ENCODE measurements at regions not wholly inside any gene's neighbourhood (a gene's known extent, or its start where the extent isn't known, plus 50 kb on each side); places are given as distances from the start of the nearest gene placed in this dataset.

DNA sequence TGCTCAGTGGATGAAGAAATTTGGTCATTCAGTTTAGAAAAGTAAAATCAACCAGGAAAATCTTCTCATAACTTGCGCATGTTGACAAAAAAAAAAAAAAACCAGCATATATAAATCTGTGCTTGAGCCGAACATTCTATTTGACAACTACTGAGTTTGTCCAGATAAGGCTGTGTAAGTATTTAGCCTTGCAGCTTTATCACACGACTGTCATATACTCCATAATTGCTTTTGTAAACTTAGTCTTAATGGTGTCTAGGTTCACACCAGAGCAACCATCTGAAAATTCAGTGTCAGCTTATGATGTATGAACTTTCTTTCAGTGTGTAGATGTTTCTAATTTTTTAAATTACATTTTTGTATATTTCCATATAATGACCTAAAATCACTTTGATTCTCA, 1173.8 kb upstream of the TMPRSS15 start:
- no peak for DNase-seq
- no peak overlapping the region for H3K27ac ChIP-seq (ENCODE audit: low read length)
- ATAC-seq (ENCODE audit: insufficient read depth, low read depth), result no peak

GRCh38 chr21:19590044-19590443, 1186.5 kb upstream of the TMPRSS15 start:
- DNase-seq (no peak), ATAC-seq (ENCODE audit: insufficient read depth, low read depth) (no peak)
- Histone ChIP-seq H3K27me3 (ENCODE audit: insufficient read depth, low read length, poor library complexity) (no peaks in the 10 kb centered on the region), H3K4me1 (ENCODE audit: insufficient read depth, low read length) (no peaks in the 10 kb centered on the region), H2AFZ (ENCODE audit: low read depth, low read length) (no peak overlapping the region), H3K36me3 (ENCODE audit: insufficient read depth, low read length) (no peaks in the 10 kb centered on the region), H3K79me2 (ENCODE audit: insufficient read depth, low read length) (no peaks in the 10 kb centered on the region), H3K4me3 (ENCODE audit: low read depth in 1 of 2, low read length in 2 of 2) (no peak overlapping the region), H3K9me3 (ENCODE audit: insufficient read depth, low read length, severe bottlenecking) (no peaks in the 10 kb centered on the region), H4K20me1 (ENCODE audit: insufficient read depth, low read length) (no peaks in the 10 kb centered on the region), H3K4me2 (ENCODE audit: insufficient read depth, low read length) (no peak overlapping the region), H3K27ac (ENCODE audit: low read length) (no peak overlapping the region), H3K9ac (ENCODE audit: low read depth, low read length) (no peak overlapping the region)
- TF ChIP-seq, protein P1, sequence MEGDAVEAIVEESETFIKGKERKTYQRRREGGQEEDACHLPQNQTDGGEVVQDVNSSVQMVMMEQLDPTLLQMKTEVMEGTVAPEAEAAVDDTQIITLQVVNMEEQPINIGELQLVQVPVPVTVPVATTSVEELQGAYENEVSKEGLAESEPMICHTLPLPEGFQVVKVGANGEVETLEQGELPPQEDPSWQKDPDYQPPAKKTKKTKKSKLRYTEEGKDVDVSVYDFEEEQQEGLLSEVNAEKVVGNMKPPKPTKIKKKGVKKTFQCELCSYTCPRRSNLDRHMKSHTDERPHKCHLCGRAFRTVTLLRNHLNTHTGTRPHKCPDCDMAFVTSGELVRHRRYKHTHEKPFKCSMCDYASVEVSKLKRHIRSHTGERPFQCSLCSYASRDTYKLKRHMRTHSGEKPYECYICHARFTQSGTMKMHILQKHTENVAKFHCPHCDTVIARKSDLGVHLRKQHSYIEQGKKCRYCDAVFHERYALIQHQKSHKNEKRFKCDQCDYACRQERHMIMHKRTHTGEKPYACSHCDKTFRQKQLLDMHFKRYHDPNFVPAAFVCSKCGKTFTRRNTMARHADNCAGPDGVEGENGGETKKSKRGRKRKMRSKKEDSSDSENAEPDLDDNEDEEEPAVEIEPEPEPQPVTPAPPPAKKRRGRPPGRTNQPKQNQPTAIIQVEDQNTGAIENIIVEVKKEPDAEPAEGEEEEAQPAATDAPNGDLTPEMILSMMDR (IDR thresholded peaks at IDR 0.05; ENCODE audit: borderline replicate concordance, extremely low read depth, low read length, poor library complexity, severe bottlenecking), result no peak
- no peak for TF ChIP-seq EZH2 (IDR thresholded peaks at IDR 0.05; ENCODE audit: borderline replicate concordance, low read depth, low read length, severe bottlenecking)

More for the DNA sequence above, 1173.8 kb upstream of the TMPRSS15 start:
- Histone ChIP-seq H3K36me3 (ENCODE audit: insufficient read depth, low read length) (no peaks in the 10 kb centered on the region), H3K9ac (ENCODE audit: low read depth, low read length) (no peak overlapping the region), H4K20me1 (ENCODE audit: insufficient read depth, low read length) (no peaks in the 10 kb centered on the region), H2AFZ (ENCODE audit: low read depth, low read length) (no peak overlapping the region), H3K4me1 (ENCODE audit: insufficient read depth, low read length) (no peaks in the 10 kb centered on the region), H3K27me3 (ENCODE audit: insufficient read depth, low read length, poor library complexity) (no peaks in the 10 kb centered on the region), H3K79me2 (ENCODE audit: insufficient read depth, low read length) (no peaks in the 10 kb centered on the region), H3K4me3 (ENCODE audit: low read depth in 1 of 2, low read length in 2 of 2) (no peak overlapping the region), H3K9me3 (ENCODE audit: insufficient read depth, low read length, severe bottlenecking) (no peaks in the 10 kb centered on the region), H3K4me2 (ENCODE audit: insufficient read depth, low read length) (no peak overlapping the region)
- TF ChIP-seq EZH2 (IDR thresholded peaks at IDR 0.05; ENCODE audit: borderline replicate concordance, low read depth, low read length, severe bottlenecking), result no peak
- TF ChIP-seq, protein P1 (IDR thresholded peaks at IDR 0.05; ENCODE audit: borderline replicate concordance, extremely low read depth, low read length, poor library complexity, severe bottlenecking), result no peak

DNA sequence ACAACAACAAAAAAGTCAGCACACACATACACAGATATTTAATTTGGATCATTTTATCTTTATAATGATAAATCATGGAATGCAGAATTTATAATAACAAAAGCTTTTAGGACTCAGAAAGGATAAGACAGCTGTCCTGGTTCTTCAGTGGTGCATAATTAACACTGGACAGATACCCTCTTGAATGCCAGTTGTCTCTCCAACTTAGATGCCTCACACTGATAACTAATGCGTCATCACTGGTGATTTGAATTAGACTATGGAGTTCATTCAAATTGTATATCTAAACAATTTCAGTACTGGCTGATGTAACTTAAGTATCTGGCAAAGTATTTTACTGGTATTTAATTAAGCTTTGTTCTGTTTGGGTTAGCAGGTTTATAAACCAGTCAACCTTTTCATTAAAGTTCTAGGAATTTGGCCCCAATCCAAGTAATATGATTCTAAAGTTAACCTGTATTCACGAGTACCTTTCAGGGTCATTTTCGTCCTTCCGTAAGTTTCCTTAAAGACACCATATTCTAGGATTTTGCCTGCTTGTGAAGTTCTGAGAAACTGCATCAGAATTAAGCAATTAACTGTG, 1199.5 kb upstream of the TMPRSS15 start:
- no peaks in the 10 kb centered on the region for H3K27me3 ChIP-seq (ENCODE audit: insufficient read depth, low read length, poor library complexity)
- H3K4me2 ChIP-seq (ENCODE audit: insufficient read depth, low read length), result no peak overlapping the region
- no peak overlapping the region for H2AFZ ChIP-seq (ENCODE audit: low read depth, low read length)
- no peaks in the 10 kb centered on the region for H3K4me1 ChIP-seq (ENCODE audit: insufficient read depth, low read length)
- H4K20me1 ChIP-seq (ENCODE audit: insufficient read depth, low read length), result no peaks in the 10 kb centered on the region
- TF ChIP-seq, protein P1 (IDR thresholded peaks at IDR 0.05; ENCODE audit: borderline replicate concordance, extremely low read depth, low read length, poor library complexity, severe bottlenecking), result no peak
- TF ChIP-seq EZH2 (IDR thresholded peaks at IDR 0.05; ENCODE audit: borderline replicate concordance, low read depth, low read length, severe bottlenecking), result no peak
- H3K36me3 ChIP-seq (ENCODE audit: insufficient read depth, low read length), result no peaks in the 10 kb centered on the region
- no peaks in the 10 kb centered on the region for H3K79me2 ChIP-seq (ENCODE audit: insufficient read depth, low read length)
- H3K9ac ChIP-seq (ENCODE audit: low read depth, low read length), result no peak overlapping the region
- no peak overlapping the region for H3K27ac ChIP-seq (ENCODE audit: low read length)
- ATAC-seq (ENCODE audit: insufficient read depth, low read depth), result no peak
- H3K4me3 ChIP-seq (ENCODE audit: low read depth in 1 of 2, low read length in 2 of 2), result no peak overlapping the region
- no peak for DNase-seq
- no peaks in the 10 kb centered on the region for H3K9me3 ChIP-seq (ENCODE audit: insufficient read depth, low read length, severe bottlenecking)

All from DND-41 (cell line).